ENCODE measurements at regions not wholly inside any gene's neighbourhood (a gene's known extent, or its start where the extent isn't known, plus 50 kb on each side); places are given as distances from the start of the nearest gene placed in this dataset.

DNA sequence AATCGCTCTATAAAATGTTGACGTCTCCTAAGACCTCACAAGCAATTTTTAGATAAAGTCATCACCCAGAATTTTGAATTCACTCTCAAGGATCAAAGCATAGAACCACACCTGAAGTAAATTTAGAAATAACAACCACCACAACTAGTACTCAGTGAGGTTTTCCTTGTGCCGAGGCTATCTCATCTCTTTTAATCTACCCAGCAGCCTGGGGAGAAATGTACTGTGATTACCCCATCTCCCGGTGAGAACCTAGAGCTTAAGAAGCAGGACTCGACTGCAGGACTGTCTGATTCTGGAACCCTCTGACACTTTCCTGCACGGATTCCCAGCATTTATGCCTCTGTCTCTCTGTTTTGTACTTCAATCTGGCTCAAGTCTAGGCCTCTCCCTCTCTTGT lies 180.9 kb upstream of the PLXNC1 start:
- TF ChIP-seq ZFP30 (CRISPR knock-in tag; IDR thresholded peaks at IDR 0.05) (no peak), RARB (CRISPR knock-in tag; IDR thresholded peaks at IDR 0.05) (no peak), TCF4 (CRISPR knock-in tag; IDR thresholded peaks at IDR 0.05; ENCODE audit: borderline replicate concordance) (no peak)
- TF ChIP-seq, protein P1, sequence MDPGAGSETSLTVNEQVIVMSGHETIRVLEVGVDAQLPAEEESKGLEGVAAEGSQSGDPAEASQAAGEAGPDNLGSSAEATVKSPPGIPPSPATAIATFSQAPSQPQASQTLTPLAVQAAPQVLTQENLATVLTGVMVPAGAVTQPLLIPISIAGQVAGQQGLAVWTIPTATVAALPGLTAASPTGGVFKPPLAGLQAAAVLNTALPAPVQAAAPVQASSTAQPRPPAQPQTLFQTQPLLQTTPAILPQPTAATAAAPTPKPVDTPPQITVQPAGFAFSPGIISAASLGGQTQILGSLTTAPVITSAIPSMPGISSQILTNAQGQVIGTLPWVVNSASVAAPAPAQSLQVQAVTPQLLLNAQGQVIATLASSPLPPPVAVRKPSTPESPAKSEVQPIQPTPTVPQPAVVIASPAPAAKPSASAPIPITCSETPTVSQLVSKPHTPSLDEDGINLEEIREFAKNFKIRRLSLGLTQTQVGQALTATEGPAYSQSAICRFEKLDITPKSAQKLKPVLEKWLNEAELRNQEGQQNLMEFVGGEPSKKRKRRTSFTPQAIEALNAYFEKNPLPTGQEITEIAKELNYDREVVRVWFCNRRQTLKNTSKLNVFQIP (CRISPR knock-in tag; IDR thresholded peaks at IDR 0.05; ENCODE audit: borderline replicate concordance, low read depth): no peak
